ENCODE measurements at regions not wholly inside any gene's neighbourhood (a gene's known extent, or its start where the extent isn't known, plus 50 kb on each side); places are given as distances from the start of the nearest gene placed in this dataset.

- 90% methylated on average over 7 of the region's 7 CpGs for WGBS (ENCODE audit: insufficient coverage)
- Histone ChIP-seq H3K4me3 (ENCODE audit: low read length) (no peak overlapping the region), H3K27me3 (ENCODE audit: control insufficient read depth, insufficient read depth, low read length) (no peaks in the 10 kb centered on the region), H3K4me1 (ENCODE audit: control insufficient read depth, insufficient read depth, low read length) (no peaks in the 10 kb centered on the region), H3K27ac (ENCODE audit: low read length) (no peak overlapping the region), H3K36me3 (ENCODE audit: control insufficient read depth, insufficient read depth, low read length) (no peaks in the 10 kb centered on the region), H3K9me3 (ENCODE audit: control insufficient read depth, insufficient read depth, low read length) (no peaks in the 10 kb centered on the region)
- Mint-ChIP-seq H3K4me1 (no peaks in the 10 kb centered on the region), H3K27ac (no peak overlapping the region), H3K9me3 (peaks cover 0 to 2% of the 10 kb centered on the region in 2 donors), H3K27me3 (ENCODE audit: low read depth in 2 of 2) (no peaks in the 10 kb centered on the region), H3K4me3 (no peak overlapping the region), H3K36me3 (no peaks in the 10 kb centered on the region)
- DNase-seq (no peak), ATAC-seq (no peak)
- intact Hi-C loops (cut with micrococcal nuclease), result no loop called here
- TF ChIP-seq CTCF (IDR thresholded peaks at IDR 0.05), result no peak
Observed at GRCh38 chr9:71279151-71279739, 157.8 kb upstream of the TRPM3 start.

GRCh38 chr9:71273613-71274012 is 152.2 kb upstream of the TRPM3 start:
- no peaks in the 10 kb centered on the region for H3K27me3 Mint-ChIP-seq (ENCODE audit: low read depth in 2 of 2)
- no peak overlapping the region for H3K4me3 ChIP-seq (ENCODE audit: low read length)
- no peaks in the 10 kb centered on the region for H3K36me3 Mint-ChIP-seq
- H3K27ac ChIP-seq (ENCODE audit: low read length), result no peak overlapping the region
- H3K9me3 Mint-ChIP-seq, result peaks cover 0 to 2% of the 10 kb centered on the region in 2 donors
- no peak overlapping the region for H3K4me3 Mint-ChIP-seq
- no peaks in the 10 kb centered on the region for H3K36me3 ChIP-seq (ENCODE audit: control insufficient read depth, insufficient read depth, low read length)
- DNase-seq (no peak), ATAC-seq (no peak)
- H3K4me1 ChIP-seq (ENCODE audit: control insufficient read depth, insufficient read depth, low read length), result no peaks in the 10 kb centered on the region
- H3K27me3 ChIP-seq (ENCODE audit: control insufficient read depth, insufficient read depth, low read length), result no peaks in the 10 kb centered on the region
- H3K4me1 Mint-ChIP-seq, result no peaks in the 10 kb centered on the region
- intact Hi-C loops (cut with micrococcal nuclease), result no loop called here
- TF ChIP-seq CTCF (IDR thresholded peaks at IDR 0.05), result no peak
- no peak overlapping the region for H3K27ac Mint-ChIP-seq
- no peaks in the 10 kb centered on the region for H3K9me3 ChIP-seq (ENCODE audit: control insufficient read depth, insufficient read depth, low read length)
- 65% methylated on average over 1 of the region's 3 CpGs for WGBS (ENCODE audit: insufficient coverage)

- intact Hi-C loops (cut with micrococcal nuclease), result no loop called here
- no peak overlapping the region for H3K27ac ChIP-seq (ENCODE audit: low read length)
- H3K9me3 Mint-ChIP-seq, result peaks cover 0 to 3% of the 10 kb centered on the region in 2 donors
- DNase-seq (no peak), ATAC-seq (no peak)
- H3K36me3 Mint-ChIP-seq, result no peaks in the 10 kb centered on the region
- 90% methylated on average over 4 of the region's 5 CpGs for WGBS (ENCODE audit: insufficient coverage)
- no peaks in the 10 kb centered on the region for H3K36me3 ChIP-seq (ENCODE audit: control insufficient read depth, insufficient read depth, low read length)
- no peak overlapping the region for H3K4me3 Mint-ChIP-seq
- no peak for TF ChIP-seq CTCF (IDR thresholded peaks at IDR 0.05)
- no peaks in the 10 kb centered on the region for H3K27me3 Mint-ChIP-seq (ENCODE audit: low read depth in 2 of 2)
- no peak overlapping the region for H3K27ac Mint-ChIP-seq
- no peaks in the 10 kb centered on the region for H3K4me1 ChIP-seq (ENCODE audit: control insufficient read depth, insufficient read depth, low read length)
- no peaks in the 10 kb centered on the region for H3K9me3 ChIP-seq (ENCODE audit: control insufficient read depth, insufficient read depth, low read length)
- H3K4me3 ChIP-seq (ENCODE audit: low read length), result no peak overlapping the region
- H3K4me1 Mint-ChIP-seq, result no peaks in the 10 kb centered on the region
- no peaks in the 10 kb centered on the region for H3K27me3 ChIP-seq (ENCODE audit: control insufficient read depth, insufficient read depth, low read length)
Observed at GRCh38 chr9:71271602-71272001, 150.2 kb upstream of the TRPM3 start.

- Mint-ChIP-seq H3K4me3 (no peak overlapping the region), H3K36me3 (no peaks in the 10 kb centered on the region), H3K27me3 (ENCODE audit: low read depth in 2 of 2) (peaks cover 0 to 9% of the 10 kb centered on the region in 2 donors), H3K4me1 (no peaks in the 10 kb centered on the region), H3K9me3 (peaks cover 0 to 2% of the 10 kb centered on the region in 2 donors), H3K27ac (no peak overlapping the region)
- Histone ChIP-seq H3K4me3 (ENCODE audit: low read length) (no peak overlapping the region), H3K27me3 (ENCODE audit: control insufficient read depth, insufficient read depth, low read length) (no peaks in the 10 kb centered on the region), H3K36me3 (ENCODE audit: control insufficient read depth, insufficient read depth, low read length) (no peaks in the 10 kb centered on the region), H3K4me1 (ENCODE audit: control insufficient read depth, insufficient read depth, low read length) (no peaks in the 10 kb centered on the region), H3K9me3 (ENCODE audit: control insufficient read depth, insufficient read depth, low read length) (no peaks in the 10 kb centered on the region), H3K27ac (ENCODE audit: low read length) (no peak overlapping the region)
- intact Hi-C loops (cut with micrococcal nuclease), result no loop called here
- no peak for TF ChIP-seq CTCF (IDR thresholded peaks at IDR 0.05)
- DNase-seq (no peak), ATAC-seq (no peak)
Observed at GRCh38 chr9:71270554-71270953, 149.1 kb upstream of the TRPM3 start.
